Right lobe of liver (tissue), 4 donors: ENCODE measurements at regions not wholly inside any gene's neighbourhood (a gene's known extent, or its start where the extent isn't known, plus 50 kb on each side); places are given as distances from the start of the nearest gene placed in this dataset.

Source experiments
- CTCF ChIP-seq, 4 donors: fragments of 200-600 bp in 3 of 4; fragments of 450-650 bp in 1 of 4; IDR thresholded peaks; one replicate each; pipeline versions ENCODE4 v1.5.1 to v1.8.0; 2016 to 2022; ENCODE audit warnings: antibody characterized with exemption in 4 of 4, mild to moderate bottlenecking in 2 of 4
- POLR2A ChIP-seq: fragments of 450-650 bp; IDR thresholded peaks from one replicate; pipeline ENCODE4 v1.6.1; 2017; ENCODE audit warnings: antibody characterized with exemption, mild to moderate bottlenecking
- donor health status: DM: no; HTN: no; CAD: no.
- donor health status: DM: no; HTN: no; CAD: no.
- donor health status: DM: no; HTN: yes; CAD: no.

GRCh38 chr10:28993056-28993455, 295.8 kb upstream of the LYZL1 start:
- TF ChIP-seq CTCF (IDR thresholded peaks at IDR 0.05) (no peak), POLR2A (no peak)
